Stimulated activated CD4-positive, alpha-beta T cell treated with anti-CD3 and anti-CD28 coated beads, Interleukin-4, amount 100 ng/mL, for 24 hours (primary cell): ENCODE measurements at regions not wholly inside any gene's neighbourhood (a gene's known extent, or its start where the extent isn't known, plus 50 kb on each side); places are given as distances from the start of the nearest gene placed in this dataset.

Experiments used
- DNase-seq: peaks from one replicate; pipeline ENCODE4 v3.0.0-alpha.2; 2020

- DNase-seq: no peak
Observed at GRCh38 chr3:137061186-137061585, 103.4 kb downstream of the IL20RB start.

- DNase-seq: no peak
Observed at GRCh38 chr3:137062250-137062649, 104.5 kb downstream of the IL20RB start.

GRCh38 chr3:137065381-137065780 is 107.6 kb downstream of the IL20RB start:
- DNase-seq: no peak

- no peak for DNase-seq
Observed at GRCh38 chr3:137066092-137066491, 108.3 kb downstream of the IL20RB start.

- DNase-seq: no peak
Observed at GRCh38 chr3:137071104-137071503, 113.3 kb downstream of the IL20RB start.

GRCh38 chr3:137075020-137075419 is 117.2 kb downstream of the IL20RB start:
- no peak for DNase-seq

- no peak for DNase-seq
Observed at GRCh38 chr3:137078040-137078439, 120.3 kb downstream of the IL20RB start.

- no peak for DNase-seq
Observed at GRCh38 chr3:137079571-137079970, 121.8 kb downstream of the IL20RB start.

- no peak for DNase-seq
Observed at GRCh38 chr3:137081711-137082110, 123.9 kb downstream of the IL20RB start.

- no peak for DNase-seq
Observed at GRCh38 chr3:137082763-137083162, 125.0 kb downstream of the IL20RB start.

GRCh38 chr3:137083332-137083731 is 125.5 kb downstream of the IL20RB start:
- DNase-seq: no peak

- DNase-seq: no peak
Observed at GRCh38 chr3:137084586-137084985, 126.8 kb downstream of the IL20RB start.

- no peak for DNase-seq
Observed at GRCh38 chr3:137097386-137097785, 139.6 kb downstream of the IL20RB start.

- DNase-seq: no peak
Observed at GRCh38 chr3:137097852-137098251, 140.1 kb downstream of the IL20RB start.

GRCh38 chr3:137099364-137100219 is 141.8 kb downstream of the IL20RB start:
- DNase-seq: no peak

GRCh38 chr3:137100326-137100725 is 142.5 kb downstream of the IL20RB start:
- no peak for DNase-seq

GRCh38 chr3:137103739-137104138 is 146.0 kb downstream of the IL20RB start:
- no peak for DNase-seq

GRCh38 chr3:137105277-137105977 is 147.6 kb downstream of the IL20RB start:
- peak; percentile 5 for DNase-seq

- no peak for DNase-seq
Observed at GRCh38 chr3:137106612-137107240, 148.9 kb downstream of the IL20RB start.

- no peak for DNase-seq
Observed at GRCh38 chr3:137108699-137109440, 151.1 kb downstream of the IL20RB start.

GRCh38 chr3:137110392-137110996 is 152.7 kb downstream of the IL20RB start:
- no peak for DNase-seq

GRCh38 chr3:137111497-137111896 is 153.7 kb downstream of the IL20RB start:
- no peak for DNase-seq

- DNase-seq: no peak
Observed at GRCh38 chr3:137116619-137117018, 158.8 kb downstream of the IL20RB start.
